Right cardiac atrium (tissue), 5 donors: ENCODE measurements at regions not wholly inside any gene's neighbourhood (a gene's known extent, or its start where the extent isn't known, plus 50 kb on each side); places are given as distances from the start of the nearest gene placed in this dataset.

Experiments
- ATAC-seq, 2 donors: fragments of 200-7000 bp; cut with Tn5 transposase; one replicate each; pipeline versions ENCODE4 v1.8.0 to v1.9.1; 2020; ENCODE audit warnings: moderate library complexity in 2 of 2, mild to moderate bottlenecking in 1 of 2
- DNase-seq, 3 donors: peaks; one replicate each; pipeline ENCODE4 v3.0.0-alpha.2; 2020
- H3K27ac ChIP-seq: one replicate; pipeline ENCODE4 v1.5.1; 2013; ENCODE audit warnings: mild to moderate bottlenecking, low read length, control low read depth, moderate library complexity
- H3K27me3 ChIP-seq: one replicate; pipeline ENCODE4 v1.6.1; 2013; ENCODE audit not compliant: control insufficient read depth, insufficient read depth
- H3K4me1 ChIP-seq: one replicate; pipeline ENCODE4 v1.6.1; 2013; ENCODE audit warnings: low read length; ENCODE audit not compliant: control insufficient read depth, insufficient read depth
- H3K4me3 ChIP-seq: one replicate; pipeline ENCODE4 v1.5.1; 2013; ENCODE audit warnings: low read length, control low read depth
- H3K9me3 ChIP-seq: one replicate; pipeline ENCODE4 v1.6.1; 2013; ENCODE audit warnings: low read length; ENCODE audit not compliant: control insufficient read depth
- WGBS: extraction: QIAGEN DNeasy Blood & Tissue Kit; methylation state at CpG from one replicate; pipeline ENCODE4 v1.1.7; 2013; 5-methylcytosine and 5-hydroxymethylcytosine counted together
- intact Hi-C, 4 donors: fragments of 100-400 bp; cut with DNase I; formaldehyde crosslinking; loops; one replicate each; pipeline versions ENCODE4 v1.11.0 to v1.14.0; 2022 to 2023
- donor health status: healthy with polysubstance abuse.
- donor health status: DM: no; HTN: yes; CAD: no.
- donor health status: DM: no; HTN: no; CAD: no.
- donor health status: DM: no; HTN: yes; CAD: no; lungs with severe emphysema.
- donor health status: DM: yes; HTN: yes; CAD: no.

- WGBS, result 83% methylated on average over 3 of the region's 3 CpGs
- ATAC-seq (no peak), DNase-seq (no peak)
- no peaks in the 10 kb centered on the region for H3K27me3 ChIP-seq
- no peak overlapping the region for H3K4me3 ChIP-seq
- no peak overlapping the region for H3K27ac ChIP-seq
- intact Hi-C loops, result no loop called here
- no peaks in the 10 kb centered on the region for H3K4me1 ChIP-seq
- no peaks in the 10 kb centered on the region for H3K9me3 ChIP-seq
Observed at GRCh38 chr9:20082406-20082805, 293.6 kb upstream of the SLC24A2 start.

DNA sequence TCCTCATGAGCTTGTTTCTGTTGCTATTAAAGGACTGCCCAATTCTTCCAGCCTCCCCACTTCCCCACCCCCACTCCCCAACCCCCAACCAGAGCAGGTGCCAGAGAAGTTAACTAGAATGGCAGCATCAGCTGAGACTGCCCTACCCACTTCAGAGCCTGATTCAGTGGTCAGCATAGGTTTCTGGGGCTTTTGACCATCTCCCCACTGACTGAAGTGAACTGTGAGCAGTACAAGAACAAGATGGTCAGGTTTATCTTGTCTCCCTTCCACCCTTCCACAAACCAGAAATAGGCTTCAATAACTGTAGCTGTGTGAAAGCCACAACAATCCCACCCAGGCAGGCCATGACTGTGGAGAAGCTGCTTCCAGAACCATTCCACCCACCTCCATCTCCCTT is 289.4 kb upstream of the SLC24A2 start:
- intact Hi-C loops, result no loop called here
- no peak overlapping the region for H3K27ac ChIP-seq
- no peaks in the 10 kb centered on the region for H3K4me1 ChIP-seq
- ATAC-seq (no peak), DNase-seq (no peak)
- H3K9me3 ChIP-seq, result no peaks in the 10 kb centered on the region
- no peaks in the 10 kb centered on the region for H3K27me3 ChIP-seq
- no peak overlapping the region for H3K4me3 ChIP-seq

DNA sequence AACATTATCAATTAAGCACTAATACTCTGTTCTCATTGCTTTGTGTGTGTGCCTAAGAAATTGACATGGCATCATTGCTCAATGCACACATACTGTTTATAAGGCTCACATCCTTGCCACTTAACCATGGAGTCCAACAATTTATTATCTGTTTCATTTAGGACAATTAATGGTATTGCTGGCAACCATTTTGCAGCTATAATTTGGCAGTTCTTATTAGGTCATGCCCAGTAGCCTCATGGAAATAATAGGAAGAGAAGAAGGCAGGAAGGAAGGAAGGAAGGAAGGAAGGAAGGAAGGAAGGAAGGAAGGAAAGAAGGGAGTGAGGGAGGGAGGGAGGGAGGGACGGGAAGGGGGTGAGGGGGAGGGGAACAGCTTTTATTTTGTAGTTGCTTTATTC is 285.5 kb upstream of the SLC24A2 start:
- Histone ChIP-seq H3K27me3 (no peaks in the 10 kb centered on the region), H3K27ac (no peak overlapping the region), H3K4me1 (no peaks in the 10 kb centered on the region), H3K9me3 (no peaks in the 10 kb centered on the region), H3K4me3 (no peak overlapping the region)
- WGBS, result 33% methylated on average over 1 of the region's 1 CpG
- intact Hi-C loops, result no loop called here
- DNase-seq, result no peak
- ATAC-seq, result no peak

GRCh38 chr9:20070336-20070735 is 281.5 kb upstream of the SLC24A2 start:
- intact Hi-C loops, result no loop called here
- ATAC-seq (no peak), DNase-seq (no peak)
- 89% methylated on average over 3 of the region's 3 CpGs for WGBS
- H3K9me3 ChIP-seq, result no peaks in the 10 kb centered on the region
- H3K27me3 ChIP-seq, result no peaks in the 10 kb centered on the region
- H3K27ac ChIP-seq, result no peak overlapping the region
- H3K4me3 ChIP-seq, result no peak overlapping the region
- H3K4me1 ChIP-seq, result no peaks in the 10 kb centered on the region

DNA sequence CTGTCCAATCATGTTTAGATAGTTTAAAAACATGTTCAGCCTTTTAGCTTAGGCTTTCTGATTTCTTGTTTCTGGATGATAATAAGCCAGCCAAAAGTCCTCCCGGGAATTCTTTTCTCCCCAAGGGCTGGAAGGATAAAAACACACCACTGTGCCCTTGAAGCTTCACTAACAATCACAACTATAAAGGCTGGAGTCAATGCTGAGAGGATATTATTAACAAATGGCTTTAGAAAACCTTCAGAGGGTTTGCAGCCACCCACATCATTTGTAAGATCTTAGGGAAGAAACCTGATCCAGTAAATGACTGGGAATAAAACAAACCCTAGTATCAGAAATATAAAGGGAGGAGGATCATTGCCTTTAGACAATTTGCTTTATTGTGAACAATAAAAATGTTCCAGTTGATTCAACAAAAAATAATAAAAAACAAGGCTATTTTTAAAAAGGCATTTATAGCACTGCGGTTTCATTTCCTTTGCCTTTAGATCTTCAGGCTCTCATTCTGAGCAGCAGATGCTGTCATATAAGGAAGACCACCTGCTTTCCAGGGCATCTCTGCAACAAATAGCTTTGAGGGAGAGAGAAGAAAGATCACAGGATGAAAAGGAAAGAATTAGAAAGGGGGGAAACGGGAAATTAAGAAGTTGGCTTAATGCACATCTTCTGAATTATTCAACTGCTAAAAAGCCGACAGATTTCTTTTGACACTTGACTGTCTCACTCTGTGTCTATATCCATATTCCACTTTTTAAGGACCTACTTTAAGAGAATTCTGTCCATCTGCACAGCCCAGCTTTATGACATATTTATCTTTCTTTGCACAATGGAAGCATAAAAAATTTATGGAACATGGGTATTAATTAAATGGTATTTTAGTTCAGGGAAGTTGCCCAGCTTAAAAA is 277.2 kb upstream of the SLC24A2 start:
- Histone ChIP-seq H3K9me3 (no peaks in the 10 kb centered on the region), H3K27me3 (no peaks in the 10 kb centered on the region), H3K4me1 (no peaks in the 10 kb centered on the region), H3K27ac (no peak overlapping the region), H3K4me3 (no peak overlapping the region)
- intact Hi-C loops, result no loop called here
- ATAC-seq (no peak), DNase-seq (no peak)
- WGBS, result 45% methylated on average over 4 of the region's 4 CpGs

DNA sequence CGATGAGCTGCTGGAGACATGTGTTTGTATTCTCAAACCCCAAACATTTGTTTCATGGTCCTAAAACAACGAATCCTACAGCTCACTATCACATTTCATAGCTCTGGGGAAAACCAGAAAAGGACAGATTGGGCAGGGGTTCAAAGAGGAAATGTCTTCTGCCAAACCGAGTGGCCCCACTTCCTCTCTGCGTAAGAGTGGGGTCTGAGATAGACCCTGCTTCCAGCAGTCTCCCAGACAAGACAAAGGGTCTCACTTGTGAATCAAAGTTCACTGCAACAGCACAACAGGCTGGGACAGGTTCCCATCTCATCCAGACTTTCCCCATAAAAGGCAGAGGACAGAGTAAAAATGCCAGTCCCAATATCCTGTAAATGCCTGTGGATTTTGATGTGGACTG is 276.2 kb upstream of the SLC24A2 start:
- Histone ChIP-seq H3K9me3 (no peaks in the 10 kb centered on the region), H3K27ac (no peak overlapping the region), H3K4me3 (no peak overlapping the region), H3K27me3 (no peaks in the 10 kb centered on the region), H3K4me1 (no peaks in the 10 kb centered on the region)
- WGBS, result 21% methylated on average over 4 of the region's 4 CpGs
- DNase-seq (no peak), ATAC-seq (no peak)
- intact Hi-C loops, result no loop called here

DNA sequence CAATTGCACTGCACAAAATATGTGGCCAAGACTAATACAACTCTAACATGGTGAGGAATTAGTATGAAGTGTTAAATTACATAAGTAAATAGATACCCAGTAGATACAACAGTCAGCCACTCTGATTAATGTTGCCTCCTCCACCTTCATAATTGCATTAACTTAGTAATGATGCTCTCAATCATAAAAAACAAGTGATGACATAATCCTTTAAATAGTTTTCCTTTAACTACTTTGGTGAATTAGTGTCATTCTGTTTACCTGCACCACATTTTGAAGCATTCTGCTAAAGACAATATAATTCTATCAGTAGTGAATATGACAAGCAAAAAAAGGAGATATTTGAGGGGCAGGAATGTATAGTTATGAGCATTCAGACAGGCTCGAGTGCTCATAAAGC is 265.9 kb upstream of the SLC24A2 start:
- Histone ChIP-seq H3K27ac (no peak overlapping the region), H3K4me1 (no peaks in the 10 kb centered on the region), H3K9me3 (no peaks in the 10 kb centered on the region), H3K27me3 (peaks cover 3% of the 10 kb centered on the region), H3K4me3 (no peak overlapping the region)
- DNase-seq, result no peak
- 89% methylated on average over 1 of the region's 1 CpG for WGBS
- intact Hi-C loops, result no loop called here
- ATAC-seq, result no peak

DNA sequence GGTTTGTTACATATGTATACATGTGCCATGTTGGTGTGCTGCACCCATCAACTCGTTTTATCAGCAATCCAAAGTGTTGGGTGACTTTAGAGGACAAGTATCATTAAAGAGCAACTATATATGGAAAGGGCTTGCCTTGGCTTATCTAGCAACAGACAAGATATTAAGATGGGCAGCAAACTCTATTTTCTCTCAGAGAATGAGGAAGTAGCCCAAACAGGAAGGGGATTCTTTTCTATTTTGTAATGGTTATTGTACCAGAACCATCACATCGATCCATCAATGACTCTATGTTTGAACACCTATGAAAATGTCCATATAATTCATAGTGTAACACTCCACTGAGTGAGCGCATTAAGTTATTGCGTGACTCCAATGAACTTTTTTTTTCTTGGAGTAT is 260.1 kb upstream of the SLC24A2 start:
- ATAC-seq, result no peak
- Histone ChIP-seq H3K4me3 (no peak overlapping the region), H3K27ac (no peak overlapping the region), H3K27me3 (no peaks in the 10 kb centered on the region), H3K4me1 (no peaks in the 10 kb centered on the region), H3K9me3 (no peaks in the 10 kb centered on the region)
- no peak for DNase-seq
- 77% methylated on average over 4 of the region's 4 CpGs for WGBS
- intact Hi-C loops, result no loop called here

- no peaks in the 10 kb centered on the region for H3K4me1 ChIP-seq
- ATAC-seq, result no peak
- no peak for DNase-seq
- H3K27ac ChIP-seq, result no peak overlapping the region
- H3K27me3 ChIP-seq, result no peaks in the 10 kb centered on the region
- H3K9me3 ChIP-seq, result no peaks in the 10 kb centered on the region
- intact Hi-C loops, result no loop called here
- H3K4me3 ChIP-seq, result no peak overlapping the region
- 67% methylated on average over 2 of the region's 2 CpGs for WGBS
Observed at GRCh38 chr9:20048437-20048836, 259.6 kb upstream of the SLC24A2 start.

- Histone ChIP-seq H3K27me3 (no peaks in the 10 kb centered on the region), H3K27ac (no peak overlapping the region), H3K4me3 (no peak overlapping the region), H3K9me3 (no peaks in the 10 kb centered on the region), H3K4me1 (peaks cover 3% of the 10 kb centered on the region)
- ATAC-seq, result no peak
- intact Hi-C loops, result no loop called here
- DNase-seq, result no peak
Observed at GRCh38 chr9:20044686-20045085, 255.8 kb upstream of the SLC24A2 start.

- no peak for ATAC-seq
- Histone ChIP-seq H3K9me3 (no peaks in the 10 kb centered on the region), H3K27ac (no peak overlapping the region), H3K4me3 (no peak overlapping the region), H3K27me3 (no peaks in the 10 kb centered on the region), H3K4me1 (peaks cover 3% of the 10 kb centered on the region)
- no peak for DNase-seq
- WGBS, result 76% methylated on average over 1 of the region's 1 CpG
- intact Hi-C loops, result no loop called here
Observed at GRCh38 chr9:20043461-20043860, 254.6 kb upstream of the SLC24A2 start.

DNA sequence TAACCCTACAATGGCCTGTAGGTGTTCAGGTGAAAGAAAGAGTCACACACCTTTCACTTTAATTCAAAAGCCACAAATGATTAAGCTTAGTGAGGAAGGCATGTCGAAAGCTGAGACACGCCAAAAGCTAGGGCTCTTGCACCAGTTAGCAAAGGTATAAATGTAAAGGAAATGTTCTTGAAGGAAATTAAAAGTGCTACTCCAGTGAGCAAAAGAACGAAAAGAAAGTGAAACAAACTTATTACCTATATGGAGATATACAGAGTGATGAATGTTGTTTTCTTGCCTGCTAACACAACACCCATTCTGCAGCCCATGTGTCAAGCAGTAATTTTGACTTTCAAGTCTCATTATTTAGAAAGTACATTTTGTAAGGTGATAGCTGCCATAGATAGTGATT is 254.2 kb upstream of the SLC24A2 start:
- H3K4me3 ChIP-seq, result no peak overlapping the region
- ATAC-seq (no peak), DNase-seq (no peak)
- no peak overlapping the region for H3K27ac ChIP-seq
- intact Hi-C loops, result no loop called here
- H3K27me3 ChIP-seq, result no peaks in the 10 kb centered on the region
- H3K9me3 ChIP-seq, result no peaks in the 10 kb centered on the region
- 80% methylated on average over 3 of the region's 3 CpGs for WGBS
- H3K4me1 ChIP-seq, result peaks cover 3% of the 10 kb centered on the region
